Anterior cingulate cortex (tissue), 58 donors: ENCODE measurements at regions not wholly inside any gene's neighbourhood (a gene's known extent, or its start where the extent isn't known, plus 50 kb on each side); places are given as distances from the start of the nearest gene placed in this dataset.

Experiments
- DNase-seq, 58 donors: peaks; one replicate each; lab custom pipeline; 2025; lab: John Stamatoyannopoulos, UW

GRCh38 chr15:101124731-101125451, 127.0 kb downstream of the CHSY1 start:
- no peak for DNase-seq

GRCh38 chr15:101123222-101123910, 128.5 kb downstream of the CHSY1 start:
- no peak for DNase-seq

GRCh38 chr15:101122806-101123205, 129.0 kb downstream of the CHSY1 start:
- DNase-seq: no peak

- no peak for DNase-seq
Measured at GRCh38 chr15:101122266-101122665, 129.6 kb downstream of the CHSY1 start.

DNA sequence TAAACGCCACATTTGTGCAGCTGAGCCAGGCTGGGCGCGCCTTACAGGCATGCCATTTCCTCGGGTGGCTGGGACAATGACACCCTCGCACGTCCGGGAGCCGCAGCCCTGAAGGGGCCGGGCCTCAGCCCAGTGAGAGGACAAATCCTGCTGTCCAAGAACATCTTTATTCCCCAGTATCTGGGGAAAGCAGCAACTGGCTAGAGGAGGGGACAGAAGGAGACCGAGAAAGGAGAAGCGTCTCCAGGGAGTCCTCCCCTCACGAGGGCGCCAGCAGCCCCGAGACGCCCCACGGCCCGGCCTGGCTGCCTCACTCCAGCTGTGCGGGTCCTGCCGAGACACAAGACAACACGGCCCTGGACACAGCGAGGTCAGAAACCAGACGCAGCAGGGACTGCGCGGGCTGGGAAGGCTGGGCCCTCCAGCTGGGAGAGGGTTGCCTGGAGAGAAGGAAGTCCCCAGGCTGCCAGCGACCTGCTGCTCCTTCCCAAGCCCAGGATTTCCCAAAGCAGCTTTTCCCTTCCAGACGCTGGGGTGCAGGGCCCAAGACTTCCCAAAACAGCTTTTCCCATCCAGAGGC, 130.2 kb downstream of the CHSY1 start:
- DNase-seq: peak in 33 of 58 donors; percentile 8 to 50 (median 22)

GRCh38 chr15:101120987-101121386, 130.9 kb downstream of the CHSY1 start:
- no peak for DNase-seq

DNA sequence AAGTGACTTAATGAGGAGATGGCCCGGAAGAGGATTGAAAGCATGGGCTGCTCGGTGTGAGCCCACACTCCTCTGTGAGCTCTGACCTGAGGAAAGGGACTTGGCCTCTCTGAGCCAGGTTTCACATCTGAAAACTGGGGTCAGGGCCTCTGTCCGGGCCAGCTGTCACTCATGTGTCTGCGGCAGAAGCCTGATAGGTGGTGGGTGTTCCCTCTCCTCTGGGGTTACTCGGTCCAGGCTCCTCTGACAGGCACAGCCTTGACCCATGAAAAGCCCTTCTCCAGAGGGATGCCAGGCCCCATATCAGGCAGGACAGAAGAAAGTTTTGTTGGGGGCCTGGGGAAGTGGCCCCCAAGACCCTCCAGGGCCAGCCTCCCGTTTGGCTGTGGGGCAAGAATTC, 131.4 kb downstream of the CHSY1 start:
- no peak for DNase-seq
